WTC11 (cell line): ENCODE measurements at regions not wholly inside any gene's neighbourhood (a gene's known extent, or its start where the extent isn't known, plus 50 kb on each side); places are given as distances from the start of the nearest gene placed in this dataset.

Experiments
- ATAC-seq: fragments of 200-7000 bp; cut with Tn5 transposase; 2 replicates; pipeline ENCODE4 v1.10.0; 2021; ENCODE audit warnings: mild to moderate bottlenecking, moderate library complexity
- CTCF ChIA-PET: fragments of 300-600 bp; sonication (Branson Sonifier 250); formaldehyde crosslinking; loops from one replicate; lab custom pipeline; 2021; ENCODE audit warnings: antibody characterized with exemption; lab: Charles Lee
- POLR2A ChIA-PET: fragments of 350-600 bp; sonication (Branson Sonifier 250); formaldehyde crosslinking; loops from one replicate; lab custom pipeline; 2021; ENCODE audit warnings: antibody characterized with exemption; lab: Charles Lee
- DNase-seq: peaks from one replicate; pipeline ENCODE4 v3.0.0; 2021; ENCODE audit warnings: low spot score
- H3K27ac Mint-ChIP-seq: 2 replicates; pipeline ENCODE4 v1.8.0; 2021; ENCODE audit warnings: mixed read lengths
- H3K27me3 Mint-ChIP-seq: 2 replicates; pipeline ENCODE4 v1.8.0; 2021; ENCODE audit warnings: low read depth, mild to moderate bottlenecking, moderate library complexity, mixed read lengths
- H3K36me3 Mint-ChIP-seq: 2 replicates; pipeline ENCODE4 v1.8.0; 2021; ENCODE audit warnings: mixed read lengths
- H3K4me1 Mint-ChIP-seq: 2 replicates; pipeline ENCODE4 v1.8.0; 2022; ENCODE audit warnings: mixed read lengths
- H3K4me3 Mint-ChIP-seq: 2 replicates; pipeline ENCODE4 v1.8.0; 2021; ENCODE audit warnings: mild to moderate bottlenecking, moderate library complexity, mixed read lengths
- H3K9me3 Mint-ChIP-seq: 2 replicates; pipeline ENCODE4 v1.8.0; 2021; ENCODE audit warnings: mixed read lengths
- ATF3 ChIP-seq: sonication (generic); formaldehyde crosslinking; conservative IDR thresholded peaks from 2 replicates; pipeline ENCODE4 v1.8.1; 2022; ENCODE audit warnings: mild to moderate bottlenecking, missing genetic modification reagents
- CREM ChIP-seq: sonication (generic); formaldehyde crosslinking; IDR thresholded peaks from 2 replicates; pipeline ENCODE4 v1.8.1; 2022; ENCODE audit warnings: mild to moderate bottlenecking, missing genetic modification reagents, moderate library complexity
- E2F5 ChIP-seq: sonication (generic); formaldehyde crosslinking; IDR thresholded peaks from 2 replicates; pipeline ENCODE4 v1.8.1; 2022; ENCODE audit warnings: mild to moderate bottlenecking, moderate library complexity, missing genetic modification reagents
- EMX1 ChIP-seq: fragments of 250-450 bp; sonication (Bioruptor Pico); IDR thresholded peaks from 2 replicates; pipeline ENCODE4 v1.8.0; 2021; ENCODE audit warnings: mild to moderate bottlenecking
- FOXP1 ChIP-seq: sonication (generic); formaldehyde crosslinking; IDR thresholded peaks from 2 replicates; pipeline ENCODE4 v1.8.0; 2022; ENCODE audit warnings: missing genetic modification reagents, mild to moderate bottlenecking, moderate library complexity, borderline replicate concordance
- KAT7 ChIP-seq: sonication (generic); formaldehyde crosslinking; IDR thresholded peaks from 2 replicates; pipeline ENCODE4 v1.8.1; 2023; ENCODE audit warnings: missing genetic modification reagents, mild to moderate bottlenecking, borderline replicate concordance
- PRRX2 ChIP-seq: fragments of 250-450 bp; sonication (Bioruptor Pico); IDR thresholded peaks from 2 replicates; pipeline ENCODE4 v1.8.0; 2021; ENCODE audit warnings: mild to moderate bottlenecking
- SP1 ChIP-seq: sonication (generic); formaldehyde crosslinking; conservative IDR thresholded peaks from 2 replicates; pipeline ENCODE4 v1.8.1; 2022; ENCODE audit warnings: missing genetic modification reagents
- USF1 ChIP-seq: sonication (generic); formaldehyde crosslinking; IDR thresholded peaks from 2 replicates; pipeline ENCODE4 v1.8.0; 2022; ENCODE audit warnings: mild to moderate bottlenecking, missing genetic modification reagents
- ZBTB43 ChIP-seq: sonication (generic); formaldehyde crosslinking; IDR thresholded peaks from 2 replicates; pipeline ENCODE4 v1.8.1; 2023; ENCODE audit warnings: mild to moderate bottlenecking, missing genetic modification reagents
- ZNF263 ChIP-seq: sonication (generic); formaldehyde crosslinking; IDR thresholded peaks from 2 replicates; pipeline ENCODE4 v1.8.1; 2022; ENCODE audit warnings: low read depth, mild to moderate bottlenecking, moderate library complexity, missing genetic modification reagents
- ZNF317 ChIP-seq: sonication (generic); formaldehyde crosslinking; IDR thresholded peaks from 2 replicates; pipeline ENCODE4 v1.8.1; 2023; ENCODE audit warnings: low read depth, mild to moderate bottlenecking, moderate library complexity, missing genetic modification reagents, borderline replicate concordance
- ZNF425 ChIP-seq: fragments of 250-450 bp; sonication (Bioruptor Pico); conservative IDR thresholded peaks from 2 replicates; pipeline ENCODE4 v1.9.0; 2021; ENCODE audit warnings: mild to moderate bottlenecking
- ZNF512 ChIP-seq: sonication (generic); formaldehyde crosslinking; IDR thresholded peaks from 2 replicates; pipeline ENCODE4 v1.8.1; 2022; ENCODE audit warnings: missing genetic modification reagents, borderline replicate concordance
- ZSCAN18 ChIP-seq: fragments of 250-450 bp; sonication (Bioruptor Pico); IDR thresholded peaks from 2 replicates; pipeline ENCODE4 v2.1.2; 2022; ENCODE audit warnings: mild to moderate bottlenecking, moderate library complexity

GRCh38 chr4:14863418-14864364 is 138.6 kb upstream of the CPEB2 start:
- CTCF ChIA-PET = no interaction called here
- TF ChIP-seq ATF3 (no peak), PRRX2 (CRISPR knock-in tag) (no peak), ZNF512 (CRISPR knock-in tag) (no peak), EMX1 (CRISPR knock-in tag) (no peak), CREM (no peak), ZSCAN18 (no peak), USF1 (no peak), FOXP1 (CRISPR knock-in tag) (no peak), SP1 (CRISPR knock-in tag) (no peak), ZNF263 (CRISPR knock-in tag) (no peak), KAT7 (CRISPR knock-in tag) (no peak), ZNF425 (CRISPR knock-in tag) (no peak), ZBTB43 (CRISPR knock-in tag) (no peak), E2F5 (CRISPR knock-in tag) (no peak), ZNF317 (CRISPR knock-in tag) (no peak)

More at GRCh38 chr4:14863418-14864364, 138.6 kb upstream of the CPEB2 start:
- Mint-ChIP-seq H3K36me3 (no peaks in the 10 kb centered on the region), H3K27me3 (peaks cover 44% of the 10 kb centered on the region), H3K27ac (no peak overlapping the region), H3K4me3 (no peak overlapping the region), H3K4me1 (peaks cover 8% of the 10 kb centered on the region), H3K9me3 (no peaks in the 10 kb centered on the region)
- ATAC-seq = no peak
- POLR2A ChIA-PET = no interaction called here
- no peak for DNase-seq
